ENCODE measurements at regions not wholly inside any gene's neighbourhood (a gene's known extent, or its start where the extent isn't known, plus 50 kb on each side); places are given as distances from the start of the nearest gene placed in this dataset.
A peak's percentile ranks its signal among the peaks of the same experiment; 100 is the strongest.
"Not testable (repeated sequence)": the region's sequence is repeated elsewhere in the genome, so short reads cannot be mapped to it uniquely, and the experiment has no call there.

- TF ChIP-seq, protein P1, sequence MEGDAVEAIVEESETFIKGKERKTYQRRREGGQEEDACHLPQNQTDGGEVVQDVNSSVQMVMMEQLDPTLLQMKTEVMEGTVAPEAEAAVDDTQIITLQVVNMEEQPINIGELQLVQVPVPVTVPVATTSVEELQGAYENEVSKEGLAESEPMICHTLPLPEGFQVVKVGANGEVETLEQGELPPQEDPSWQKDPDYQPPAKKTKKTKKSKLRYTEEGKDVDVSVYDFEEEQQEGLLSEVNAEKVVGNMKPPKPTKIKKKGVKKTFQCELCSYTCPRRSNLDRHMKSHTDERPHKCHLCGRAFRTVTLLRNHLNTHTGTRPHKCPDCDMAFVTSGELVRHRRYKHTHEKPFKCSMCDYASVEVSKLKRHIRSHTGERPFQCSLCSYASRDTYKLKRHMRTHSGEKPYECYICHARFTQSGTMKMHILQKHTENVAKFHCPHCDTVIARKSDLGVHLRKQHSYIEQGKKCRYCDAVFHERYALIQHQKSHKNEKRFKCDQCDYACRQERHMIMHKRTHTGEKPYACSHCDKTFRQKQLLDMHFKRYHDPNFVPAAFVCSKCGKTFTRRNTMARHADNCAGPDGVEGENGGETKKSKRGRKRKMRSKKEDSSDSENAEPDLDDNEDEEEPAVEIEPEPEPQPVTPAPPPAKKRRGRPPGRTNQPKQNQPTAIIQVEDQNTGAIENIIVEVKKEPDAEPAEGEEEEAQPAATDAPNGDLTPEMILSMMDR (IDR thresholded peaks at IDR 0.05; ENCODE audit: low read depth, low read length, poor library complexity, severe bottlenecking), result peak; percentile 21
- not testable (repeated sequence) for TF ChIP-seq EZH2phosphoT487 (IDR thresholded peaks at IDR 0.05; ENCODE audit: borderline replicate concordance, low read length)
Observed at GRCh38 chr22:25426530-25427308, 137.8 kb upstream of the GRK3 start.
